SU-DHL-6 (cell line): ENCODE measurements at regions not wholly inside any gene's neighbourhood (a gene's known extent, or its start where the extent isn't known, plus 50 kb on each side); places are given as distances from the start of the nearest gene placed in this dataset.

ENCODE experiments used
- H2AFZ ChIP-seq: fragments of 200-600 bp; sonication (generic); 2 replicates; pipeline ENCODE4 v1.6.1; 2014; ENCODE audit warnings: low read depth, mild to moderate bottlenecking, moderate library complexity, mixed read lengths, antibody characterized with exemption, low read length; ENCODE audit not compliant: severe bottlenecking
- H3F3A ChIP-seq: fragments of 200-600 bp; shearing (Covaris generic); 2 replicates; pipeline ENCODE4 v1.6.0; 2016; ENCODE audit warnings: antibody characterized with exemption, mild to moderate bottlenecking; ENCODE audit not compliant: insufficient read depth
- H3K27ac ChIP-seq: fragments of 200-600 bp; sonication (generic); 2 replicates; pipeline ENCODE4 v1.5.1; 2016; ENCODE audit warnings: low read depth, mild to moderate bottlenecking, low read length, moderate library complexity, mixed read lengths
- H3K27me3 ChIP-seq: fragments of 200-600 bp; sonication (generic), shearing (Covaris generic); 2 replicates; pipeline ENCODE4 v1.6.0; 2014; ENCODE audit warnings: mild to moderate bottlenecking, low read length
- H3K36me3 ChIP-seq: fragments of 200-600 bp; sonication (generic); 2 replicates; pipeline ENCODE4 v1.6.1; 2014; ENCODE audit warnings: mild to moderate bottlenecking, low read length, mixed read lengths
- H3K4me2 ChIP-seq: fragments of 300-600, 200-600 bp; shearing (Covaris generic), sonication (generic); 2 replicates; pipeline ENCODE4 v1.6.0; 2014; ENCODE audit warnings: low read length, low read depth, mild to moderate bottlenecking; ENCODE audit not compliant: poor library complexity, severe bottlenecking
- H3K4me3 ChIP-seq: fragments of 200-600 bp; sonication (generic); 2 replicates; pipeline ENCODE4 v1.5.1; 2014; ENCODE audit warnings: antibody characterized with exemption, low read length, mild to moderate bottlenecking, mixed read lengths; ENCODE audit not compliant: insufficient read depth, poor library complexity, severe bottlenecking
- H3K79me2 ChIP-seq: fragments of 200-600 bp; sonication (generic); 2 replicates; pipeline ENCODE4 v1.6.1; 2014; ENCODE audit warnings: mild to moderate bottlenecking, low read length, moderate library complexity; ENCODE audit not compliant: insufficient read depth
- H3K9ac ChIP-seq: fragments of 200-600 bp; sonication (generic); 2 replicates; pipeline ENCODE4 v1.7.0; 2014; ENCODE audit warnings: mild to moderate bottlenecking, low read length
- H3K9me2 ChIP-seq: fragments of 200-600 bp; sonication (generic); replicated peaks from 2 replicates; pipeline ENCODE4 v1.6.1; 2014; ENCODE audit warnings: low read length; ENCODE audit not compliant: insufficient read depth
- H3K9me3 ChIP-seq: fragments of 200-600 bp; sonication (generic); 2 replicates; pipeline ENCODE4 v1.6.1; 2014; ENCODE audit warnings: low read length, mixed read lengths; ENCODE audit not compliant: insufficient read depth
- H4K20me1 ChIP-seq: fragments of 200-600 bp; sonication (generic); 2 replicates; pipeline ENCODE4 v1.6.1; 2014; ENCODE audit warnings: low read depth, mild to moderate bottlenecking, antibody characterized with exemption, low read length, moderate library complexity, mixed read lengths
- CTCF ChIP-seq: fragments of 200-600 bp; sonication (generic); IDR thresholded peaks from one replicate; pipeline ENCODE4 v1.5.1; 2017; ENCODE audit warnings: antibody characterized with exemption, mild to moderate bottlenecking, low read length, moderate library complexity; ENCODE audit not compliant: insufficient read depth, poor library complexity, severe bottlenecking
- EZH2phosphoT487 ChIP-seq: fragments of 200-600 bp; sonication (generic), shearing (Covaris generic); conservative IDR thresholded peaks from 2 replicates; pipeline ENCODE4 v1.6.1; 2018; ENCODE audit warnings: mild to moderate bottlenecking, antibody characterized with exemption, low read length, moderate library complexity, mixed read lengths

GRCh38 chr2:120540719-120541552 is 194.7 kb upstream of the GLI2 start:
- no peaks in the 10 kb centered on the region for H3K27me3 ChIP-seq
- no peak overlapping the region for H3K4me3 ChIP-seq
- no peaks in the 10 kb centered on the region for H3K36me3 ChIP-seq
- H3K9me3 ChIP-seq: no peaks in the 10 kb centered on the region
- H3K27ac ChIP-seq: no peak overlapping the region
- no peaks in the 10 kb centered on the region for H3F3A ChIP-seq
- no peaks in the 10 kb centered on the region for H3K9me2 ChIP-seq
- H3K4me2 ChIP-seq: no peak overlapping the region
- H4K20me1 ChIP-seq: no peaks in the 10 kb centered on the region
- no peaks in the 10 kb centered on the region for H3K79me2 ChIP-seq
- no peak overlapping the region for H3K9ac ChIP-seq
- TF ChIP-seq CTCF: no peak
- no peak for TF ChIP-seq EZH2phosphoT487
- no peak overlapping the region for H2AFZ ChIP-seq

GRCh38 chr2:120541553-120541932 is 194.1 kb upstream of the GLI2 start:
- Histone ChIP-seq H3K27me3 (no peaks in the 10 kb centered on the region), H4K20me1 (no peaks in the 10 kb centered on the region), H3K9ac (no peak overlapping the region), H3K4me2 (no peak overlapping the region), H3F3A (no peaks in the 10 kb centered on the region), H2AFZ (no peak overlapping the region), H3K36me3 (no peaks in the 10 kb centered on the region), H3K9me3 (no peaks in the 10 kb centered on the region), H3K9me2 (no peaks in the 10 kb centered on the region), H3K27ac (no peak overlapping the region), H3K4me3 (no peak overlapping the region), H3K79me2 (no peaks in the 10 kb centered on the region)
- TF ChIP-seq EZH2phosphoT487: no peak
- no peak for TF ChIP-seq CTCF

GRCh38 chr2:120541972-120542670 is 193.5 kb upstream of the GLI2 start:
- Histone ChIP-seq H3K36me3 (no peaks in the 10 kb centered on the region), H3K4me3 (no peak overlapping the region), H3K27me3 (no peaks in the 10 kb centered on the region), H4K20me1 (no peaks in the 10 kb centered on the region), H3K9ac (no peak overlapping the region), H3K9me3 (no peaks in the 10 kb centered on the region), H3K4me2 (no peak overlapping the region), H3F3A (no peaks in the 10 kb centered on the region), H3K27ac (no peak overlapping the region), H3K79me2 (no peaks in the 10 kb centered on the region), H2AFZ (no peak overlapping the region), H3K9me2 (no peaks in the 10 kb centered on the region)
- TF ChIP-seq EZH2phosphoT487: no peak
- TF ChIP-seq CTCF: no peak
